ENCODE measurements at regions not wholly inside any gene's neighbourhood (a gene's known extent, or its start where the extent isn't known, plus 50 kb on each side); places are given as distances from the start of the nearest gene placed in this dataset.

DNA sequence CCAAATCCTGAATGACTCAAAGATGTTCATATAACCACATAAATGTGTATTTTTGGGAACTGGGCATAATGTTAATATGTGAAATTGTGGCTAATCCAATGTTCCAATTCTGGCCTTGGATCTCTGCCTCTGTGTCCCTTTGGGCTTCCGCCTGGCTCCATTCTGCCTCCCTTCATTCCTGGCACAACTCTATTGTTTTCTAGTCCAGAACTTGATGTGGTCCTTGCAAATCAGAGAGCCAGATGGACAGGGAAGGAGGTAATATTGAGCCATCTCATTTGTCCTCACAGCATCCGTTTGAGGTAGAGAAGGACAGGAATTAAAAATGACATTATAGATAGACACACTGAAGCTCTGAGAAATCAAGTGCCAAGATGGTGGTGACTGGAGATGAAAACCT lies 355.7 kb upstream of the TBL1XR1 start:
- H3K4me1 ChIP-seq, result no peaks in the 10 kb centered on the region
- TF ChIP-seq, protein P1, sequence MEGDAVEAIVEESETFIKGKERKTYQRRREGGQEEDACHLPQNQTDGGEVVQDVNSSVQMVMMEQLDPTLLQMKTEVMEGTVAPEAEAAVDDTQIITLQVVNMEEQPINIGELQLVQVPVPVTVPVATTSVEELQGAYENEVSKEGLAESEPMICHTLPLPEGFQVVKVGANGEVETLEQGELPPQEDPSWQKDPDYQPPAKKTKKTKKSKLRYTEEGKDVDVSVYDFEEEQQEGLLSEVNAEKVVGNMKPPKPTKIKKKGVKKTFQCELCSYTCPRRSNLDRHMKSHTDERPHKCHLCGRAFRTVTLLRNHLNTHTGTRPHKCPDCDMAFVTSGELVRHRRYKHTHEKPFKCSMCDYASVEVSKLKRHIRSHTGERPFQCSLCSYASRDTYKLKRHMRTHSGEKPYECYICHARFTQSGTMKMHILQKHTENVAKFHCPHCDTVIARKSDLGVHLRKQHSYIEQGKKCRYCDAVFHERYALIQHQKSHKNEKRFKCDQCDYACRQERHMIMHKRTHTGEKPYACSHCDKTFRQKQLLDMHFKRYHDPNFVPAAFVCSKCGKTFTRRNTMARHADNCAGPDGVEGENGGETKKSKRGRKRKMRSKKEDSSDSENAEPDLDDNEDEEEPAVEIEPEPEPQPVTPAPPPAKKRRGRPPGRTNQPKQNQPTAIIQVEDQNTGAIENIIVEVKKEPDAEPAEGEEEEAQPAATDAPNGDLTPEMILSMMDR (IDR thresholded peaks at IDR 0.05), result no peak
- TF ChIP-seq POLR2A (IDR thresholded peaks at IDR 0.05), result no peak
- no peaks in the 10 kb centered on the region for H3K36me3 ChIP-seq
- intact Hi-C loops (cut with DNase I), result no loop called here
- no peaks in the 10 kb centered on the region for H3K27me3 ChIP-seq
- no peak overlapping the region for H3K4me3 ChIP-seq
- ATAC-seq (no peak), DNase-seq (no peak)
- no peaks in the 10 kb centered on the region for H3K9me3 ChIP-seq
- 89% methylated on average over 2 of the region's 2 CpGs for WGBS (ENCODE audit: insufficient coverage, low coverage, low lambda C conversion rate, missing lambda C conversion rate)
- no peak overlapping the region for H3K27ac ChIP-seq

DNA sequence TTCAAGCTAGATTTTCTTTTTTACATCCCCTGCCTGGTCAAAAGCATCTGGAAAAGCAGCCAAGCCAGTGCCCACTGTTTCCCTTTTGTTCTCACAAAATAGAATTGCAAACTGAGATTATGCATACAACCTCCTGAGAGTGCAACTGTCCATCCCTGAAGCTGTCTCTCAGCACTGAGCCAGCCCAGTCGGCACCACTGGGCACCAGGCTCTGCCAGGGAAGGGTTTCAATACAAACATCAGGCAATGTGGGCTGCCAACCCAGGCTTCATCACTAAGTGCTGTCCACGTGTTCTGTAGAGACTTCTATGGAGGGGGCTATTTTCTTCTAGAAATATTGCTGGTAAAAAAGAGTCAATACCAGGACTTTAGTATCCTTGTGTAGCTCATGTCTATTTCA lies 356.3 kb upstream of the TBL1XR1 start:
- H3K4me1 ChIP-seq, result no peaks in the 10 kb centered on the region
- TF ChIP-seq, protein P1 (IDR thresholded peaks at IDR 0.05), result no peak
- no peak for TF ChIP-seq POLR2A (IDR thresholded peaks at IDR 0.05)
- DNase-seq, result peak in 1 of 3 donors; percentile 59
- ATAC-seq, result peak in 3 of 4 donors; percentile 45 to 84 (median 50)
- intact Hi-C loops (cut with DNase I), result no loop called here
- no peak overlapping the region for H3K4me3 ChIP-seq
- WGBS (ENCODE audit: insufficient coverage, low coverage, low lambda C conversion rate, missing lambda C conversion rate), result 45% methylated on average over 2 of the region's 2 CpGs
- no peaks in the 10 kb centered on the region for H3K9me3 ChIP-seq
- H3K36me3 ChIP-seq, result no peaks in the 10 kb centered on the region
- no peaks in the 10 kb centered on the region for H3K27me3 ChIP-seq
- no peak overlapping the region for H3K27ac ChIP-seq

DNA sequence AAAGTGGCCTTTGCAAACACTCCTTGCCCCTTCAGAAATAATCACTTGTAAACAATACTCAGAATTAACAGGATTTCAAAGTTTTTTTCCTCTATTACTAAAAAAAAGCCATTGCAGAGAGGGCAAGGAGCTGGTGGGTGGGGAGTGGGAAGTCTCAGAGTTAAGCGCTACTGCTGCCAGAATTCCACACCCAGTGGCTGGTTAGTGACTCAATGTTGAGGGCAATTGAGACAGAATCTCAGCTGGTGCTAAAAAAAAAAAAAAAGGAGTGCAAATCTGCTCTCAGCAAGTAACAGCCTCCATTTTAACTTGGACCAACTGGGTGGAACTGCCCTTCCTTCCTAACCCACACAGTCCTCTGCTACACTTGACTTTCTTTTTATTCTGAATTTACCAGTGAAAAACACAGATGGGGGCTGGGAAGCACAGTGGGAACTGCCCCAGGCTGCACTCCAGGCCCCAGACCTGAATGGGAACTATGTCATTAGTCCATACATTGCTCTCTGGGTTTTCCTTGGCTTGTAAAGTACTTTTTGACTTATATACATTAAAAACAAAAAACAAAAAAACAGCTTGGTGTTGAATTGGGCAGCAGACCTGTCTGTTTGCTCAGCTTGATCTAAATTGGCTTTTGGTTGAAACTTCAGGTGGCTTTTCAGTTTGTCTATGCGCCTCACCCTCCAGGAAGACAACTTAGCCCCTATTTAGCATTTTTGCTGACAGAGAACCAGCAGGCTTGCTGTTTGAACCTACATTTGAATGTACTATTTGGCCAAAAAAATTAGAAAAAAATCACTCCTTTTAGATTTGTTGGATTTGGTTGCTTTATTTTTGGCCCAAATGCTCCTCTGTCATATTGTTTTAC lies 357.8 kb upstream of the TBL1XR1 start:
- H3K9me3 ChIP-seq, result no peaks in the 10 kb centered on the region
- no peak for TF ChIP-seq POLR2A (IDR thresholded peaks at IDR 0.05)
- TF ChIP-seq, protein P1 (IDR thresholded peaks at IDR 0.05), result no peak
- H3K4me1 ChIP-seq, result no peaks in the 10 kb centered on the region
- intact Hi-C loops (cut with DNase I), result no loop called here
- ATAC-seq (peak in 1 of 4 donors; percentile 32), DNase-seq (no peak)
- H3K36me3 ChIP-seq, result no peaks in the 10 kb centered on the region
- H3K27ac ChIP-seq, result no peak overlapping the region
- no peaks in the 10 kb centered on the region for H3K27me3 ChIP-seq
- WGBS (ENCODE audit: insufficient coverage, low coverage, low lambda C conversion rate, missing lambda C conversion rate), result 84% methylated on average over 2 of the region's 2 CpGs
- H3K4me3 ChIP-seq, result no peak overlapping the region

DNA sequence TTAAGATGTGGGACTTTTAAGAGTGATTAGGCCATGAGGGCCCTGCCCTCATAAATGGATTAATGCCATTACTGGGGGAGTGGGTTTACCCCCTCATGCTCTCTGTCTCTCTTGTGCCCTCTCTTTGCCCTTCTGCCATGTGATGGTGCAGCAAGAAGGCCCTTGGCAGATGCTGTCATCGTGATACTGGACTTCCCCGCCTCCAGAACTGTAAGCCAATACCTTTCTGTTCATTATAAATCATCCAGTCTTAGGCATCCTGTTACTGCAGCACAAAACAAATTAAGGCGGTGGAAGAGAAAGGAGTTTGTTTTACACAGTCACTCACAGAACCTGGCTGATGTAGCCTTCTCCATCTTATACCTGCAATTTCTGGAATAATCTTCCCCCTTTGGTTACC lies 360.3 kb upstream of the TBL1XR1 start:
- TF ChIP-seq, protein P1 (IDR thresholded peaks at IDR 0.05), result no peak
- no peak for TF ChIP-seq POLR2A (IDR thresholded peaks at IDR 0.05)
- no peak overlapping the region for H3K4me3 ChIP-seq
- DNase-seq, result no peak

More for the DNA sequence above, 360.3 kb upstream of the TBL1XR1 start:
- Histone ChIP-seq H3K9me3 (no peaks in the 10 kb centered on the region), H3K27ac (no peak overlapping the region), H3K4me1 (no peaks in the 10 kb centered on the region), H3K36me3 (no peaks in the 10 kb centered on the region), H3K27me3 (no peaks in the 10 kb centered on the region)
- ATAC-seq, result no peak
- intact Hi-C loops (cut with DNase I), result no loop called here
- 70% methylated on average over 3 of the region's 3 CpGs for WGBS (ENCODE audit: insufficient coverage, low coverage, low lambda C conversion rate, missing lambda C conversion rate)
